Fibroblast of the aortic adventitia (primary cell): ENCODE measurements at regions not wholly inside any gene's neighbourhood (a gene's known extent, or its start where the extent isn't known, plus 50 kb on each side); places are given as distances from the start of the nearest gene placed in this dataset.

Experiments used
- DNase-seq: peaks from one replicate; pipeline ENCODE4 v3.0.0-alpha.2; 2010; ENCODE audit warnings: low read depth
- H3K4me3 ChIP-seq: 2 replicates; pipeline ENCODE4 v1.5.1; 2011; ENCODE audit warnings: low read depth, mild to moderate bottlenecking, control low read depth, low read length, moderate library complexity
- TF ChIP-seq, protein P1 (sequence below): IDR thresholded peaks from 2 replicates; pipeline ENCODE4 v1.5.1; 2011; ENCODE audit warnings: mild to moderate bottlenecking, low read length, control low read depth, inconsistent platforms; ENCODE audit not compliant: insufficient read depth

DNA sequence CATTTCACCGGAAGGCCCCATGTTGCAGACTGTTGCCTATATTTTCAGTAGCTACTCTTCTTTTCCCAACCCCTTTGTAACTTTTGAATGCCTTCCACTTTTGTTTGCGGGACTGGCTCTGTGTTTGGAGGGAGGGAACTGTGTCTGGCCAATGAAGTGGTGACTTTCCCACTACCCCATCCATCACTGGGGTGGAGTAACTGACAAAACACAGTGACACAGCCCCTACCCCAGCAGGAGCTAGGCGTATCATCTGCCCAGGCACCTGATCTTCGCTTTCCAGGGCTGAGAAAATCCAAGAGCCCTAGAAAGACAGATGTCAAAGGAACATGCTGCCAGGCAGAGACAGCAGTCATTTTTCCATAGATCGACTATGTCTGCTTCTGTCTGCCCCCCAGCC lies 710.6 kb upstream of the CELF2 start:
- TF ChIP-seq, protein P1, sequence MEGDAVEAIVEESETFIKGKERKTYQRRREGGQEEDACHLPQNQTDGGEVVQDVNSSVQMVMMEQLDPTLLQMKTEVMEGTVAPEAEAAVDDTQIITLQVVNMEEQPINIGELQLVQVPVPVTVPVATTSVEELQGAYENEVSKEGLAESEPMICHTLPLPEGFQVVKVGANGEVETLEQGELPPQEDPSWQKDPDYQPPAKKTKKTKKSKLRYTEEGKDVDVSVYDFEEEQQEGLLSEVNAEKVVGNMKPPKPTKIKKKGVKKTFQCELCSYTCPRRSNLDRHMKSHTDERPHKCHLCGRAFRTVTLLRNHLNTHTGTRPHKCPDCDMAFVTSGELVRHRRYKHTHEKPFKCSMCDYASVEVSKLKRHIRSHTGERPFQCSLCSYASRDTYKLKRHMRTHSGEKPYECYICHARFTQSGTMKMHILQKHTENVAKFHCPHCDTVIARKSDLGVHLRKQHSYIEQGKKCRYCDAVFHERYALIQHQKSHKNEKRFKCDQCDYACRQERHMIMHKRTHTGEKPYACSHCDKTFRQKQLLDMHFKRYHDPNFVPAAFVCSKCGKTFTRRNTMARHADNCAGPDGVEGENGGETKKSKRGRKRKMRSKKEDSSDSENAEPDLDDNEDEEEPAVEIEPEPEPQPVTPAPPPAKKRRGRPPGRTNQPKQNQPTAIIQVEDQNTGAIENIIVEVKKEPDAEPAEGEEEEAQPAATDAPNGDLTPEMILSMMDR = no peak
- DNase-seq = no peak
- H3K4me3 ChIP-seq = no peak overlapping the region

DNA sequence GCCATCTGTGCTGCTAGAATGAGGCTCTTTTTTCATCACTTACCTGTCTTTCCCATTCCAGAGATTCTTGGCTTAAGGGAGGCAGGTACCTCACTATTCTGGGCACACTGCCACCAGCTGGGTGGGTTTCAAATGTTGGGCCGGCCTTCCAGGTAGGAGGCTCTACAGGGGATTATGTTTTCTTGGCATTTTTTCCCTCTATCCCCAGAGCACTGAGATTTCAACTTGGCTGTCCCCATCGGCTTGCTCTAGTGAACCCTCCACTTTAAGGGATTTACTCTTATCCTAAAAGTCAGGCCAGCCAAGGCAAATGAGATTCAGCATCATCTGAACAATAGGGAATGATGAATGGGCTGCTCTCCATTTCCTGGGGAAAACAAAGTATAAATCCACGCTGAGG lies 710.1 kb upstream of the CELF2 start:
- no peak for DNase-seq
- H3K4me3 ChIP-seq = no peak overlapping the region
- TF ChIP-seq, protein P1 = no peak

DNA sequence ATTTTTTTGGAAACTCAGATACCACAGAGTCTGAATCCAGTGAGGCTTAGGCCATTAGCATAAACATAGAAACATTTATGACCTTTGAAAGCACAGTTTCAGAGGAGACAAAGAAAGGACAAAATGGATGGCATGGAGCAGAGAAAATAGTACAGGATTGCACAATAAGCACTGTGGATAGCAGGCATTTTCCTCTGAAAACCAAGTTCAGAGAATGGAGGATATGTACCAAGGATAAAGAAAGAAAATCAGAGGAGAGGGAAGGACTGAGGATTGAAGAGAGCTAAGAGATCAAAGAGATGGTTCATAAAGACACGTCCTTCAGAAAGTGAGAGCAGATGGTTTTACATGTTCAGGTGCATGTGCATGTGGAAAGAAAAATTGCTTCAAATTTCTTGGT lies 707.2 kb upstream of the CELF2 start:
- TF ChIP-seq, protein P1 = no peak
- no peak for DNase-seq
- no peak overlapping the region for H3K4me3 ChIP-seq

GRCh38 chr10:10311966-10312365 lies 705.7 kb upstream of the CELF2 start:
- no peak overlapping the region for H3K4me3 ChIP-seq
- no peak for DNase-seq
- TF ChIP-seq, protein P1 = no peak

- TF ChIP-seq, protein P1 = no peak
- no peak for DNase-seq
Measured at GRCh38 chr10:10313149-10313835, 704.4 kb upstream of the CELF2 start.

DNA sequence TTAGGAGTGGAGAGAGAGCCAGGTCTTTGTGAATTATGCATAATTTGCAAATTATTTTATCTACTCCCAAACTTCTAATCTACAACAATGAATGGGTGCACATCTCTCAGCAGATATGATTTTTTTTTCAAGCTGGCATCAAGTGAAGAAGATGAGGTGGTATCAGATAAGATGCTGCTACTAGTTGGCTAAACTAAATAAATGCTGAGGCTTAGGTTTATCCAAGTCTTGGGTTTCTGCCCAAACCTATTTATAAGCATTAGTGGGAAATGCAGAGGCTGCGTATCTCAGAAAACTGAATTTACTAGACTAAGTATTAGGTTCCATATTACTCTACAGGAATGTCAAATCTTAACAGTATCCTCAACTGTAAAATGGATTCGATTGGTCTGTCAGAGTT lies 703.0 kb upstream of the CELF2 start:
- TF ChIP-seq, protein P1 = no peak
- no peak overlapping the region for H3K4me3 ChIP-seq
- no peak for DNase-seq

More at GRCh38 chr10:10313149-10313835, 704.4 kb upstream of the CELF2 start:
- no peak overlapping the region for H3K4me3 ChIP-seq

GRCh38 chr10:10315989-10316388 lies 701.7 kb upstream of the CELF2 start:
- DNase-seq = no peak
- no peak overlapping the region for H3K4me3 ChIP-seq
- TF ChIP-seq, protein P1 = no peak
